ENCODE measurements at regions not wholly inside any gene's neighbourhood (a gene's known extent, or its start where the extent isn't known, plus 50 kb on each side); places are given as distances from the start of the nearest gene placed in this dataset.
"Not testable (repeated sequence)": the region's sequence is repeated elsewhere in the genome, so short reads cannot be mapped to it uniquely, and the experiment has no call there.

DNA sequence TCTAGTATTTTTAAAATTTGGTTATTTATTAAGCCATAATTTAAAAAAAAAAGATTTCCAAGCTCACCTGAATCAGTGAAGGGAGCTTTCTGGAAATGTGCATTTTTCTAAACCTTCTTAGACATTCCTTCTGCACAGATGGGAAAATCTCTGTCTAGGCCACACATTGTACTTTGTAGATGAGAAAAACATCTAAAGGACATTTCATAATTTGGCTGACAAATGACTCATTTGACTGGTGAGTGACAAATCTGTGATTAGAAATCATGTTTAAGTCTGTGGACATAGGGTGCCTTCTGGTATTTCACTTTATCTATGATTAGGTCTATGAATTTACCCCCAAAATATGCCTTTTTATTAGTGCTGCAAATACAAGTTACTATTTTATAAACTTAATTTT lies 1044.9 kb upstream of the FLRT2 start:
- no peak for DNase-seq (ENCODE audit: low read depth in 1 of 2, low spot score in 1 of 2)
- TF ChIP-seq JUND (IDR thresholded peaks at IDR 0.05; ENCODE audit: low read depth) = no peak
- in situ Hi-C loops (cut with HindIII; ENCODE audit: low pct_unique_long_range_greater_than_20kb, low sequenced_read_pairs) = no loop called here

DNA sequence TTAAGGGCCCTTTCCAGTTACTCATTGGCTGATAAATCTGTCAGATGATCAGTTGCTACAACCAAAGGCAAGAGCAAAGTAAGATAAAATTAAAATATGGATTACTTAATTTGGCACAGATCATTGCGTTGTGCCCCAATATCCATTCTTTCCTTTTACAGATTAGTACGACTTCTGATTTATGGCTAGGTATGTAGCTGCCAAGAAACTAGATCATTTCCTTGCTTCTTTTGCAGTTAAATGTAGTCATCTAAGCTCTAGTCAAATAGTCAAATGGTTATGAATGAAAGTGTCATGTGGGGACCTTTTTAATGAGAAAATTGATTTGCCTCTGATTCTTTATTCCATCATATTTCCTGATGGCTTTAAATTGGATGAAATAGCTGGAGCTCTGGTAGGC lies 1039.9 kb upstream of the FLRT2 start:
- no peak for DNase-seq (ENCODE audit: low read depth in 1 of 2, low spot score in 1 of 2)
- in situ Hi-C loops (cut with HindIII; ENCODE audit: low pct_unique_long_range_greater_than_20kb, low sequenced_read_pairs) = no loop called here
- no peak for TF ChIP-seq JUND (IDR thresholded peaks at IDR 0.05; ENCODE audit: low read depth)

DNA sequence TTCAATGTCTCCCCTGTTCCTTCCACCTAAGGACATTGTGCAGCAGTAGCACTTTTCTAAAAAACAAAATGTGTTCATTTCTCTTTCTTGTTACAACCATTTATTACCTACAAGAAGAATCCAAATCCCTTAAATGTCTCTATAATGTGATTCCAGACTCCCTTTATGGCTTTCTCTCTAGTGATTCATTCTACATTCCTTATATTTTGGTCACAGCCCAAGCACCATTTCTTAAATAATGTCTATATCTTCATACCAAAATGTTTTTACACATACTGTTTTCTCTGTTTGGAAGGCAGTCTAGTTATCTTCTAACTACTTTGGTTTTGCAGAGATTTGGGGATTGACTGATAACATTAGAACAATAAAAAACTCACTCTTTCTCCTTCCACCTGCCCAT lies 1037.3 kb upstream of the FLRT2 start:
- in situ Hi-C loops (cut with HindIII; ENCODE audit: low pct_unique_long_range_greater_than_20kb, low sequenced_read_pairs) = no loop called here
- TF ChIP-seq JUND (IDR thresholded peaks at IDR 0.05; ENCODE audit: low read depth) = no peak
- DNase-seq (ENCODE audit: low read depth in 1 of 2, low spot score in 1 of 2) = no peak

DNA sequence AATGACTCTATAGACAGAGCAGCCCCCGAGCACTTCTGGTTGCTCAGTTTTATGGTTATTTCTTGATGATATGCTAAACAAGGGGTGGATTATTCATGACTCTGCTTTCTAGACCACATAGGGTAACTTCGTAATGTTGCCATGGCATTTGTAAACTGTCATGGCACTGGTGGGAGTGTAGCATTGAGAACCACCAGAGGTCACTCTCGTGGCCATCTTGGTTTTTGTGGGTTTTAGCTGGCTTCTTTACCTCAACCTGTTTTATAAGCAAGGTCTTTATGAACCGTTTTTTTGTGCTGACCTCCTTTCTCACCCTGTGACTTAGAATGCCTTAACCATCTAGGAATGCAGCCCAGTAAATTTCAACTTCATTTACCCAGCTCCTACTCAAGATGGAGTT lies 1036.2 kb upstream of the FLRT2 start:
- in situ Hi-C loops (cut with HindIII; ENCODE audit: low pct_unique_long_range_greater_than_20kb, low sequenced_read_pairs) = no loop called here
- no peak for DNase-seq (ENCODE audit: low read depth in 1 of 2, low spot score in 1 of 2)
- TF ChIP-seq JUND (IDR thresholded peaks at IDR 0.05; ENCODE audit: low read depth) = no peak

DNA sequence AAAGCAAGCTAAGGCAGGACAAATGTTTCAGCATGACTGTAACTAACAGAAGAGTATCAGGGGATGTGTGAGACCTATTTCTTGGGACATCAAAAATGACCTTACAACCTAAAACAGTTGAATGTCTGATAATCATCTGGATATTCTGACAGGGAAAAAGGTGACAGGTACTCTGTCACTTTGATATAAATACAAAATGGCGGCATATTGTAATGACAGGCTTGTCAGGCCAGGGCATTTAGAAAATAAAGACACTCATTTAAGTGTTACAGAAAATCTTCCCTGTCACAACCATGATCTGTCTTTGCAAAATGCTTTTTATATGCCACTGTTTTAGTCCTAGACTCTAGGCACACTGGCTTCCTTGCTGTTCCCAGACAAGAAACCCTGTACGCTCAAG lies 1033.3 kb upstream of the FLRT2 start:
- in situ Hi-C loops (cut with HindIII; ENCODE audit: low pct_unique_long_range_greater_than_20kb, low sequenced_read_pairs) = no loop called here
- no peak for TF ChIP-seq JUND (IDR thresholded peaks at IDR 0.05; ENCODE audit: low read depth)

DNA sequence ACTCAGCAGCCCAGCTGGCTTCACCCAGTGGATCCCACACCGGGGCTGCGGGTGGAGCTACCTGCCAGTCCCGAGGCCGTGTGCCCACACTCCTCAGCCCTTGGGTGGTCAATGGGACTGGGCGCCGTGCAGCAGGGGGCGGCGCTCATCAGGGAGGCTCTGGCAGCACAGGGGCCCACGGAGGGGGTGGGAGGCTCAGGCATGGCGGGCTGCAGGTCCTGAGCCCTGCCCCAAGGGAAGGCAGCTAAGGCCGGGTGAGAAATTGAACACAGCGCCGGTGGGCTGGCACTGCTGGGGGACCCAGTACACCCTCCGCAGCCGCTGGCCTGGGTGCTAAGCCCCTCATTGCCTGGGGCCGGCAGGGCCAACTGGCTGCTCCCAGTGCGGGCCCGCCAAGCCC lies 1017.1 kb upstream of the FLRT2 start:
- not testable (repeated sequence) for DNase-seq (ENCODE audit: low read depth in 1 of 2, low spot score in 1 of 2)

More for the DNA sequence above, 1033.3 kb upstream of the FLRT2 start:
- DNase-seq (ENCODE audit: low read depth in 1 of 2, low spot score in 1 of 2) = no peak

DNA sequence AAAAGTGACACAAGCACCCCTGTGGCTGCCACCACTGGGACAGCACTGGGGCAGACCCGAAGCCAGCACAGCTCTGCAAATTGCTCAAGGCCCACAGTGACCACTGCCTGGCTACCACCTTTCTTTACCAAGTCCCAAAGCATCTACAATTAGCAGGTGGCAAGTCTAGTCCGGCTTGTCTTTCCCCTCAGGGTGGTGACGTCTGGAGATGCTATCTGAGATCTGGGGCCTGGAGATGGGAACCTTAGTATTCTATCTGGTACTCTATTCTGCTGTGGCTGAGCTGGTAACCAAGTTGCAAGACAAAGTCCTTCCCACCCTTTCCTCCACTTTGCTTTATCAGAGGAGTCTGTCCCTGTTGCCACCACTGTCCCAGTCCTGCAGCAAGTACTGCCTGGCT lies 1010.1 kb upstream of the FLRT2 start:
- no peak for TF ChIP-seq JUND (IDR thresholded peaks at IDR 0.05; ENCODE audit: low read depth)
- in situ Hi-C loops (cut with HindIII; ENCODE audit: low pct_unique_long_range_greater_than_20kb, low sequenced_read_pairs) = no loop called here
- DNase-seq (ENCODE audit: low read depth in 1 of 2, low spot score in 1 of 2) = peak in 1 of 2 experiments; percentile 42

More for the DNA sequence above, 1017.1 kb upstream of the FLRT2 start:
- in situ Hi-C loops (cut with HindIII; ENCODE audit: low pct_unique_long_range_greater_than_20kb, low sequenced_read_pairs) = not testable (repeated sequence)

DNA sequence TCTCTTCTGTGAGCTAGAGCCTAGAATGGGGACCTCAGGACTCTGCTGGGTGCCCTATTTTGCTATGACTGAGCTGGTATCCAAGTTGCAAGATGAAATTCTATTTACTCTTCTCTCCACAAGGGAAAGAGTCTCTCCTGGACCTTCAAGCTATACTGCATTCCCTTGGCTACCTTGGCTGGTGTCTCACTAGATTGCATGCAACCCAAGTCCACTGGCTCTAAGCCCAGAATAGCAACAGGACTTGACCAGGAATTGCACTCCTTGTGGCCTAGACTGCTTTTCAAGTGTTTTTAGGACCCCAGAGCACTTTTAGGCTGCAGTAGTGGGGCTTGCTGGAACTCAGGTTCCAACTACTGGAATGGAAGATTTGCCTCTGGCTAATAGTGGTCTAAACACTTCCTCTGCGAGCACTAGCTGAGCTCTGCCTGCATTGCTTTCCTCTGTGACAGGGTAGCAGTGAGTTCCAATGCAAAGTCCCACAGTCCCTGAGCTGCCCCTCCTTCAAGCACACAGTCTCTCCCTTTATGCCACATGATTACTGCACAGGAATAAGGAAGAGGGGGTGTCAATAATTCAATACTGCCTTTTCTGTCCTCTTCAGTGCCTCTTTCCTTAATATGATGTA lies 1009.1 kb upstream of the FLRT2 start:
- peak in 1 of 2 experiments; percentile 91 for DNase-seq (ENCODE audit: low read depth in 1 of 2, low spot score in 1 of 2)
- in situ Hi-C loops (cut with HindIII; ENCODE audit: low pct_unique_long_range_greater_than_20kb, low sequenced_read_pairs) = no loop called here
- TF ChIP-seq JUND (IDR thresholded peaks at IDR 0.05; ENCODE audit: low read depth) = no peak

DNA sequence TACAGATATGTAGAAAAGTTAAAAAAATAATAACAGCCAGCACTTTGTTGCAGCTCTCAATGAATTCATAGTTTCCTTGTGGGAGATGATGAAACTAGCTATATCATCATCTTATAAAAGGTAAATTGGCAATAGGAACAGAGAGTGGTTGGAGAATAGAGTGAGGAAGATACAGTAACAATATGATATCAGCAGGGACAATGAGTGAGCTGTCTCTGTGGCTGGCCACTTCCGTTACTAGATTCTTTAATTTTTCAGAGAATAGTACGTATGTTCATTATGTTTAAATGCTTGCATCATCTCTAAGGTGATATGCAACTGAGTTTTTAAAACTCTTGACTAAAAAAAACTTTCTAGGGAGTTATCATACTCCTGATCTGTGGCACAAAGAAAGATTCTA lies 1006.2 kb upstream of the FLRT2 start:
- in situ Hi-C loops (cut with HindIII; ENCODE audit: low pct_unique_long_range_greater_than_20kb, low sequenced_read_pairs) = no loop called here

DNA sequence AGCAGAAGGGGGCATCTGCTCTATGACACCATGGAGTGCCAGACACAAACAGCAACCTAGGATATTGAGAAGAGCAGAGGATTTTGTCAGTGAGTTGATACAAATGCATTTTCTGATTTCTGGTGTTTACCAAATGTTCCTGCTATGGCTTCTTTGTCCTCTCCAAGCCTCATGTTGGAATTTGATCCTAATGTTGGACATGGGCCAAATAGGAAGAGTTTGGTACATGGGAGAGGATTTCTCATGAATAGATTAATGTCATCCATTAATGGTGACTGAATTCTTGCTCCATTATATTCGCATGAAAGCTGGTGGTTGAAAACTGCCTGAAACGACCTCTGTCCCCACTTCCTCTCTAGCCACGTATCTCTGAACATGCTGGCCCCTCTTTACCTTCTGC lies 1002.2 kb upstream of the FLRT2 start:
- in situ Hi-C loops (cut with HindIII; ENCODE audit: low pct_unique_long_range_greater_than_20kb, low sequenced_read_pairs) = no loop called here
- TF ChIP-seq JUND (IDR thresholded peaks at IDR 0.05; ENCODE audit: low read depth) = no peak
- DNase-seq (ENCODE audit: low read depth in 1 of 2, low spot score in 1 of 2) = peak in 1 of 2 experiments; percentile 12

More for the DNA sequence above, 1006.2 kb upstream of the FLRT2 start:
- TF ChIP-seq JUND (IDR thresholded peaks at IDR 0.05; ENCODE audit: low read depth) = no peak
- DNase-seq (ENCODE audit: low read depth in 1 of 2, low spot score in 1 of 2) = no peak

DNA sequence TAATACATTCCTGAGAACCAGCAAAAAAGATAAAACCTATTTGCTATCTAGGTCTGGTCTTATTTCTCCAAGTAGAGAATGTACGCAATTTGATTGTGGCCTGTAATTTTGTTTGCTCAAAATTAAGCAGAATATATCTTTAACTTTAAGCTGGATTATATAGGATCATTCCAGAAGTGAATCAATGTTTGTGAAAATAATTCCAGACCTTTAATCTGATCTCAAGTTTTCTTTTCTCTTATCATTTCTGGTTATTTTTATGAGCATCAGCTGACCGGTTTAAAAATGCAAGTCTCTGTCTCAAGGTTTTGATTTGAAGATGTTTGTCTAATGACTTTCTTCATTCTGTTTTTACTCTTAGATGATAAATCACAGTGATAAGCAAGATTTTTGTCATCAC lies 997.9 kb upstream of the FLRT2 start:
- in situ Hi-C loops (cut with HindIII; ENCODE audit: low pct_unique_long_range_greater_than_20kb, low sequenced_read_pairs) = no loop called here
- DNase-seq (ENCODE audit: low read depth in 1 of 2, low spot score in 1 of 2) = no peak
- TF ChIP-seq JUND (IDR thresholded peaks at IDR 0.05; ENCODE audit: low read depth) = no peak

DNA sequence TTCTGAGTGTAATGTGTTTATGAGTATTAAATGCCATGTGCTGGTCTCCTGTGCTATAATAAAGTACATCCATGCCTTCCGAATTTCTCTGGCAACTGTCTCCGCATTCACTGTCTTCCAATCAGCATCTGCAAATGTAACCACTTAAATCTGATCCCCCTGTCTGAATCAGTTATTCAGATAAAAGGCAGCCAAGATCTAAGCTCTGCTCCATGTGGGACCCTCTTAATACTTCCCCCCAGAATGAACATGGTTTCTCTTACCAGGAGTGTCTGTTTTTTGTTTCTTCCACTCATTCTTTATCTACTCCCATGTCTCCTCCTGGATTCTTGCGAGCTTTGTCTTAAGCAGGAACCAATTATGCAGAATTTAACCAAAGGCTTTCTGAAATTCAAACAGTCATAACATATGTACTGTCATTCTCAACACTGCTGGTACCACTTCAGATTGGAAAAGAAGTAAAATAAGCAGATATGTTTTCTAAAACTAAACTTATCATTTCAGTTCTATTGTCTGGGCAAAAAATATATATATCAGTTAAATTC lies 996.7 kb upstream of the FLRT2 start:
- TF ChIP-seq JUND (IDR thresholded peaks at IDR 0.05; ENCODE audit: low read depth) = no peak
- in situ Hi-C loops (cut with HindIII; ENCODE audit: low pct_unique_long_range_greater_than_20kb, low sequenced_read_pairs) = no loop called here
- DNase-seq (ENCODE audit: low read depth in 1 of 2, low spot score in 1 of 2) = no peak

DNA sequence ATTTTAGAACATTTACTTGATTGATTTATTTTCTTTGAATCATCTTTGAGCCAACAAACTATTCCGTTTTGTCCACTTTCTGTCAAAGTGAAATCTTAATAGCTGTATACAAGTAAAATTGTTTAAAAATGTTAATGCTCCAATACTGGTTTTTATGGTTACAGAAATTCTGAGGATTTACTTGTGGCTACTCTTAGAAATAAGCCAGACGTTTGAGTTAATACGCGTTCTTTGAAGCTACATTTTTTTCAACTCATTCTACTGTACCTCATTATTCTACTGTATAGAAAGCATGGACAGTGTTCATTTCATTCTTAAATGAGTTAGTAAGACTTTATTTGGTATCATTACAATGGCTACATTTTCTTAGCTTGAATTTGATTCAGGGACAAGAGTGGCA lies 996.2 kb upstream of the FLRT2 start:
- TF ChIP-seq JUND (IDR thresholded peaks at IDR 0.05; ENCODE audit: low read depth) = no peak
- DNase-seq (ENCODE audit: low read depth in 1 of 2, low spot score in 1 of 2) = no peak
- in situ Hi-C loops (cut with HindIII; ENCODE audit: low pct_unique_long_range_greater_than_20kb, low sequenced_read_pairs) = no loop called here

DNA sequence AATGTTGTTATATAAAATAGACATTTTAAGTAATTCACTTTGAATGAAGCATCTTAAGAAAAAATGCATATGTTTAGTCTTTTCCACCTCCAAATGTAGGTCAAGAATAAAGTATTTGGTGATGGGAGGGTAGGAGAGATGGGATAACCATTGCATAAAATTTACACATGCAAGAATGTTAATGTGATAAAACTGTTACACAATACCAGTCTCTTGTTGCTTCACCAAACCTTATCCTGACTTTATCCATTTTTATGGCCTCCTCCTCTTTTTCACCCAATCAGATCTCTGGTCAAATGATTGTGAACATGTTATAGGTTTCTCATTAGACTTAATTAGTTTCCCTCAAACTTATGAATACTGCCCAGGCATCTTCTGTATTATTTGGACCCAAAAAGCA lies 994.5 kb upstream of the FLRT2 start:
- no peak for DNase-seq (ENCODE audit: low read depth in 1 of 2, low spot score in 1 of 2)
- TF ChIP-seq JUND (IDR thresholded peaks at IDR 0.05; ENCODE audit: low read depth) = no peak
- in situ Hi-C loops (cut with HindIII; ENCODE audit: low pct_unique_long_range_greater_than_20kb, low sequenced_read_pairs) = no loop called here

Measured in T47D (cell line).